ENCODE measurements at regions not wholly inside any gene's neighbourhood (a gene's known extent, or its start where the extent isn't known, plus 50 kb on each side); places are given as distances from the start of the nearest gene placed in this dataset.

- TF ChIP-seq CTCF (IDR thresholded peaks at IDR 0.05), result no peak
- ATAC-seq (ENCODE audit: low FRiP score), result no peak
- DNase-seq (ENCODE audit: low spot score), result no peak
Observed at GRCh38 chr1:37398096-37398495, 76.3 kb upstream of the ZC3H12A start.

- TF ChIP-seq CTCF (IDR thresholded peaks at IDR 0.05), result no peak
- DNase-seq (ENCODE audit: low spot score), result no peak
- no peak for ATAC-seq (ENCODE audit: low FRiP score)
Observed at GRCh38 chr1:37399205-37399604, 75.2 kb upstream of the ZC3H12A start.

GRCh38 chr1:37399830-37400464 is 74.4 kb upstream of the ZC3H12A start:
- TF ChIP-seq CTCF (IDR thresholded peaks at IDR 0.05), result no peak
- no peak for ATAC-seq (ENCODE audit: low FRiP score)
- DNase-seq (ENCODE audit: low spot score), result no peak

GRCh38 chr1:37400466-37401225 is 73.7 kb upstream of the ZC3H12A start:
- ATAC-seq (ENCODE audit: low FRiP score) (no peak), DNase-seq (ENCODE audit: low spot score) (no peak)
- TF ChIP-seq CTCF (IDR thresholded peaks at IDR 0.05), result no peak

GRCh38 chr1:37403166-37403565 is 71.2 kb upstream of the ZC3H12A start:
- no peak for ATAC-seq (ENCODE audit: low FRiP score)
- DNase-seq (ENCODE audit: low spot score), result no peak
- no peak for TF ChIP-seq CTCF (IDR thresholded peaks at IDR 0.05)

- DNase-seq (ENCODE audit: low spot score) (no peak), ATAC-seq (ENCODE audit: low FRiP score) (no peak)
- no peak for TF ChIP-seq CTCF (IDR thresholded peaks at IDR 0.05)
Observed at GRCh38 chr1:37404711-37405110, 69.7 kb upstream of the ZC3H12A start.

- ATAC-seq (ENCODE audit: low FRiP score) (no peak), DNase-seq (ENCODE audit: low spot score) (no peak)
- TF ChIP-seq CTCF (IDR thresholded peaks at IDR 0.05), result no peak
Observed at GRCh38 chr1:37410105-37410504, 64.3 kb upstream of the ZC3H12A start.

Data from omental fat pad (tissue), 3 donors.